PC-9 (cell line): ENCODE measurements at regions not wholly inside any gene's neighbourhood (a gene's known extent, or its start where the extent isn't known, plus 50 kb on each side); places are given as distances from the start of the nearest gene placed in this dataset.

Experiments used
- BruUV-seq: library from RNA; stranded (reverse); fragments of 400-500 nt; replicated peaks from 2 replicates; lab custom pipeline; 2021; lab: Mats Ljungman, UMichigan
- CTCF ChIA-PET: fragments of 300-600 bp; sonication (Branson Sonifier 250); formaldehyde crosslinking; loops from one replicate; lab custom pipeline; 2022; ENCODE audit warnings: antibody characterized with exemption; lab: Charles Lee
- POLR2A ChIA-PET: fragments of 300-600 bp; sonication (Branson Sonifier 250); formaldehyde crosslinking; loops from one replicate; lab custom pipeline; 2022; ENCODE audit warnings: antibody characterized with exemption; ENCODE audit not compliant: unreplicated experiment; lab: Charles Lee
- DNase-seq, 2 experiments: peaks; one replicate each; pipeline versions ENCODE4 v3.0.0 to v3.0.0-alpha.2; 2015 to 2022; ENCODE audit warnings: mixed read lengths in 1 of 2
- H2AFZ ChIP-seq: fragments of 200-600 bp; sonication (generic); 2 replicates; pipeline ENCODE4 v1.8.1; 2017; ENCODE audit warnings: antibody characterized with exemption
- H3F3A ChIP-seq: fragments of 200-600 bp; sonication (generic); 2 replicates; pipeline ENCODE4 v1.8.1; 2017; ENCODE audit warnings: antibody characterized with exemption, mild to moderate bottlenecking, low read depth; ENCODE audit not compliant: insufficient read depth
- H3K27ac ChIP-seq: fragments of 200-600 bp; sonication (generic); 2 replicates; pipeline ENCODE4 v1.6.1; 2016; ENCODE audit warnings: mixed run types
- H3K27me3 ChIP-seq: fragments of 200-600 bp; sonication (generic); 2 replicates; pipeline ENCODE4 v1.6.1; 2016; ENCODE audit warnings: low read depth, mixed run types; ENCODE audit not compliant: insufficient read depth
- H3K36me3 ChIP-seq: fragments of 200-600 bp; sonication (generic); 2 replicates; pipeline ENCODE4 v1.6.1; 2016; ENCODE audit warnings: low read depth, mixed run types
- H3K4me1 ChIP-seq: fragments of 200-600 bp; sonication (generic); replicated peaks from 2 replicates; pipeline ENCODE4 v1.6.1; 2016; ENCODE audit warnings: mixed run types; ENCODE audit not compliant: insufficient read depth
- H3K4me2 ChIP-seq: fragments of 200-600 bp; sonication (generic); 2 replicates; pipeline ENCODE4 v1.6.1; 2017; ENCODE audit warnings: mixed run types
- H3K4me3 ChIP-seq: fragments of 200-600 bp; sonication (generic); 2 replicates; pipeline ENCODE4 v1.6.1; 2016; ENCODE audit warnings: mixed run types
- H3K79me2 ChIP-seq: fragments of 200-600 bp; sonication (generic); 2 replicates; pipeline ENCODE4 v1.6.1; 2017; ENCODE audit warnings: low read depth, mixed run types
- H3K9me2 ChIP-seq: fragments of 200-600 bp; sonication (generic); 2 replicates; pipeline ENCODE4 v1.8.1; 2017; ENCODE audit warnings: mild to moderate bottlenecking; ENCODE audit not compliant: insufficient read depth
- H3K9me3 ChIP-seq: fragments of 200-600 bp; sonication (generic); 2 replicates; pipeline ENCODE4 v1.8.1; 2016; ENCODE audit warnings: low read depth; ENCODE audit not compliant: insufficient read depth
- H4K20me1 ChIP-seq: fragments of 200-600 bp; sonication (generic); 2 replicates; pipeline ENCODE4 v1.8.1; 2017; ENCODE audit not compliant: insufficient read depth
- EZH2 ChIP-seq: fragments of 200-600 bp; sonication (generic); IDR thresholded peaks from 2 replicates; pipeline ENCODE4 v1.8.0; 2017; ENCODE audit warnings: antibody characterized with exemption, low read depth
- intact Hi-C: fragments of 100-400 bp; cut with micrococcal nuclease; formaldehyde crosslinking; loops from one replicate; pipeline ENCODE4 v1.10.0; 2022; ENCODE audit not compliant: unreplicated experiment
- TF ChIP-seq, protein P1 (sequence below): fragments of 200-600 bp; sonication (generic); conservative IDR thresholded peaks from 2 replicates; pipeline ENCODE4 v1.6.1; 2017; ENCODE audit warnings: mixed run types, antibody characterized with exemption, mild to moderate bottlenecking, moderate library complexity

DNA sequence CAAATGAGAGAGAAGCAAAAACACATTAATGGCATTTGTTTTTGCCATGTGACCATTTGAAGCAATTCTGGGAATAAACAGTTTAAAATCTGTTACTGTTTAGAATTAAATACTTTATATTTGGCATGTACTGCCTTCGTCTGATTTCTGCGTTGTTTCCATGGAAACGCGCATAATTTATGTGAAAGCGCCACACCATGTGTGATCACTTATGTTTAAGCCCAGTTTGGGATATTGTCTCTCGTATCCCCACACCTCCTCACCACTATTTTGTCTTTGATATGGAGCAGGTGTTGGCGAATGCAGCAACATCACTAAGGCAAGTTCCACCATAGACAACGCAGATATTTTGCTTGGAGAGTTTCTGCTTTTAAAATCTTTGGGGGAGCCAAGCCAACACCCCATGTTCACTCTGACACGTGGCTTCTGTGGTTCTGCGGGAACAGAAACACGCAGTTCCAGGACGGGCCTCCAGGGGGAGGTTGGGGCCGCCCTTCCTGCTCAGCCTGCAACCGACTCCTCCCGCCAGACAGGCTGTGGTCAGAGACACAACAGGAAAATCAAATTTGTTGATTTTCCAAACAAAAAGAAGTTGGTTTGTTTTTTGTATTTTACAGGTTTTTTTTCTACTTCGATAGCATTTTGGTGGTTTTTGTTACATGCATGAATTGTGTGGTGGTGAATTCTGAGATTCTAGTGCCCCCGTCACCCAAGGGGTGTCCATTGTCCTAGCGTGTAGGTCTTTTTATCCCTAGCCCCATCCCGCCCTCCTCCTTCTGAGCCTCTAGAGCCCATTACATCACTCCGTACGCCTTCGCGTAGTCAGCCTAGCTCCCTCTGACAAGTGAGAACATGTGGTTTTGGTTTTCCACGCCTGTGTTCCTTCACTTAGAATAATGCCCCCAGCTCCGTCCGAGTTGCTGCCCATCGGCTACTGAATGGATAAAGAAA, 101.9 kb upstream of the SFSWAP start:
- Histone ChIP-seq H3K9me2 (no peaks in the 10 kb centered on the region), H4K20me1 (no peaks in the 10 kb centered on the region), H3K4me3 (no peak overlapping the region), H3K4me2 (no peak overlapping the region), H3K27ac (no peak overlapping the region), H3F3A (no peaks in the 10 kb centered on the region), H3K27me3 (peaks cover 100% of the 10 kb centered on the region), H2AFZ (no peak overlapping the region), H3K79me2 (no peaks in the 10 kb centered on the region), H3K9me3 (no peaks in the 10 kb centered on the region), H3K36me3 (no peaks in the 10 kb centered on the region), H3K4me1 (no peaks in the 10 kb centered on the region)
- POLR2A ChIA-PET, result no interaction called here
- DNase-seq, result peak in 1 of 2 experiments; percentile 30
- CTCF ChIA-PET, result no interaction called here
- TF ChIP-seq EZH2, result no peak; the same call in 1 of the 2 replicates
- TF ChIP-seq, protein P1, sequence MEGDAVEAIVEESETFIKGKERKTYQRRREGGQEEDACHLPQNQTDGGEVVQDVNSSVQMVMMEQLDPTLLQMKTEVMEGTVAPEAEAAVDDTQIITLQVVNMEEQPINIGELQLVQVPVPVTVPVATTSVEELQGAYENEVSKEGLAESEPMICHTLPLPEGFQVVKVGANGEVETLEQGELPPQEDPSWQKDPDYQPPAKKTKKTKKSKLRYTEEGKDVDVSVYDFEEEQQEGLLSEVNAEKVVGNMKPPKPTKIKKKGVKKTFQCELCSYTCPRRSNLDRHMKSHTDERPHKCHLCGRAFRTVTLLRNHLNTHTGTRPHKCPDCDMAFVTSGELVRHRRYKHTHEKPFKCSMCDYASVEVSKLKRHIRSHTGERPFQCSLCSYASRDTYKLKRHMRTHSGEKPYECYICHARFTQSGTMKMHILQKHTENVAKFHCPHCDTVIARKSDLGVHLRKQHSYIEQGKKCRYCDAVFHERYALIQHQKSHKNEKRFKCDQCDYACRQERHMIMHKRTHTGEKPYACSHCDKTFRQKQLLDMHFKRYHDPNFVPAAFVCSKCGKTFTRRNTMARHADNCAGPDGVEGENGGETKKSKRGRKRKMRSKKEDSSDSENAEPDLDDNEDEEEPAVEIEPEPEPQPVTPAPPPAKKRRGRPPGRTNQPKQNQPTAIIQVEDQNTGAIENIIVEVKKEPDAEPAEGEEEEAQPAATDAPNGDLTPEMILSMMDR, result peak; percentile 79
- no TSS peak for BruUV-seq
- intact Hi-C loops, result loop anchor here (10.0 kb wide), 1 partner anchor 216 kb away; the partner anchor contains the start of gene MMP17

DNA sequence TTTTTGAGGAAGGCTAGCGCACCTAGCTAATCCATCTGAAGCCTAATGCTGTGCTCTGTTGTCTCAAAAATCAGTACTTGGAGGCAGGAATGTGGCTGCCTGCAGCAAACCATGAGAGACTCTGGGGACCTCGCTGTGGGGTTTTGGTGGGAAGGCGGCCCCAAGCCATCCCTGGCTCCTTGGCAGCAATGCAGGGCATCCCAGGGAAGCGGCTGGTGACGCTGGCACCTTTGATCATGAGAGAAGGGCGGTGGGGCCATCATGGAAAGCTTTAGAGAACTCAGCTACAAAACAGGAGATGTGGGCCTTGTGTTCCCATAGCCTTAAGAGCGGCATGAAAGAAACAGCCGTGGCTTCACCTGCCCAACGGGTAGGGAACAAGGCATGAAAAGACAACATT, 101.1 kb upstream of the SFSWAP start:
- H2AFZ ChIP-seq, result no peak overlapping the region
- TF ChIP-seq, protein P1, result no peak
- TF ChIP-seq EZH2, result no peak
- H3K36me3 ChIP-seq, result no peaks in the 10 kb centered on the region
- H3K27ac ChIP-seq, result no peak overlapping the region
- no TSS peak for BruUV-seq
- no peak overlapping the region for H3K4me3 ChIP-seq
- H4K20me1 ChIP-seq, result no peaks in the 10 kb centered on the region
- H3K4me2 ChIP-seq, result no peak overlapping the region
- intact Hi-C loops, result loop anchor here (10.0 kb wide), 1 partner anchor 215 kb away; the partner anchor contains the start of gene MMP17
- CTCF ChIA-PET, result no interaction called here
- H3K79me2 ChIP-seq, result no peaks in the 10 kb centered on the region
- H3K27me3 ChIP-seq, result peaks cover 100% of the 10 kb centered on the region
- no peak for DNase-seq
- H3K9me3 ChIP-seq, result no peaks in the 10 kb centered on the region
- H3K4me1 ChIP-seq, result no peaks in the 10 kb centered on the region
- POLR2A ChIA-PET, result no interaction called here
- no peaks in the 10 kb centered on the region for H3K9me2 ChIP-seq
- no peaks in the 10 kb centered on the region for H3F3A ChIP-seq

DNA sequence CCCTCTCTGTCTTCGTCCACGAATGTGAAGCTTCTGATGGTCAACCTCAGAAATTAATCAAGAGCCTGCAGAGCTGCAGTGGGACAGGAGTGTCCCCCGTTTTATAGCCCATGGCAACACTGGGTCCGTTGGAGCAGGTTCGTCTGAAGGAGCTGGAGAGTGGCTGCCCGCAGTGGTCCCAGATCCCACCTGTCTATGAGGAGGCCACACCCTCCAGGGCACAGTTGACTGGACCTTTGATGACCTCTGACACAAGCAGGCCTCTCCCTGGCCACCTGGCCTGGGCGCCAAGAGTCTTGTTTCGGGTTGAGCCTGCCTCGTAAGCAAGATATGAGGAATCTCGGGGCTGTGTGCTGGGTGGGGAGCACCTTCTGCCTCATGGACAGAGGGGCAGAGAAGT, 100.7 kb upstream of the SFSWAP start:
- CTCF ChIA-PET, result no interaction called here
- peaks cover 100% of the 10 kb centered on the region for H3K27me3 ChIP-seq

More for the DNA sequence above, 100.7 kb upstream of the SFSWAP start:
- H3K4me3 ChIP-seq, result no peak overlapping the region
- no peaks in the 10 kb centered on the region for H3K9me2 ChIP-seq
- TF ChIP-seq EZH2, result no peak
- TF ChIP-seq, protein P1, result no peak
- no peaks in the 10 kb centered on the region for H3K9me3 ChIP-seq
- no TSS peak for BruUV-seq
- H4K20me1 ChIP-seq, result no peaks in the 10 kb centered on the region
- POLR2A ChIA-PET, result no interaction called here
- H2AFZ ChIP-seq, result no peak overlapping the region
- DNase-seq, result peak in 1 of 2 experiments; percentile 15
- no peaks in the 10 kb centered on the region for H3K36me3 ChIP-seq
- H3K4me1 ChIP-seq, result no peaks in the 10 kb centered on the region
- no peaks in the 10 kb centered on the region for H3F3A ChIP-seq
- no peak overlapping the region for H3K4me2 ChIP-seq
- H3K79me2 ChIP-seq, result no peaks in the 10 kb centered on the region
- no peak overlapping the region for H3K27ac ChIP-seq
- intact Hi-C loops, result no loop called here
